ENCODE measurements at regions not wholly inside any gene's neighbourhood (a gene's known extent, or its start where the extent isn't known, plus 50 kb on each side); places are given as distances from the start of the nearest gene placed in this dataset.

- no peak for TF ChIP-seq CTCF (conservative IDR thresholded peaks at IDR 0.05)
- H3K27ac ChIP-seq, result no peak overlapping the region
These were observed 245.0 kb upstream of the FN1 start for GRCh38 chr2:215680605-215681598.

GRCh38 chr2:215678094-215678493 is 242.2 kb upstream of the FN1 start:
- no peak overlapping the region for H3K27ac ChIP-seq
- no peak for TF ChIP-seq CTCF (conservative IDR thresholded peaks at IDR 0.05)

- TF ChIP-seq CTCF (conservative IDR thresholded peaks at IDR 0.05), result no peak
- no peak overlapping the region for H3K27ac ChIP-seq
These were observed 241.6 kb upstream of the FN1 start for GRCh38 chr2:215677481-215677880.

- H3K27ac ChIP-seq, result no peak overlapping the region
- TF ChIP-seq CTCF (conservative IDR thresholded peaks at IDR 0.05), result no peak
These were observed 236.5 kb upstream of the FN1 start for GRCh38 chr2:215672406-215672805.

GRCh38 chr2:215671691-215672090 is 235.8 kb upstream of the FN1 start:
- no peak overlapping the region for H3K27ac ChIP-seq
- no peak for TF ChIP-seq CTCF (conservative IDR thresholded peaks at IDR 0.05)

GRCh38 chr2:215671244-215671643 is 235.4 kb upstream of the FN1 start:
- no peak for TF ChIP-seq CTCF (conservative IDR thresholded peaks at IDR 0.05)
- H3K27ac ChIP-seq, result no peak overlapping the region

GRCh38 chr2:215670396-215670795 is 234.5 kb upstream of the FN1 start:
- no peak for TF ChIP-seq CTCF (conservative IDR thresholded peaks at IDR 0.05)
- H3K27ac ChIP-seq, result no peak overlapping the region

Data from VCaP (cell line).